PC-3 (cell line): ENCODE measurements at regions not wholly inside any gene's neighbourhood (a gene's known extent, or its start where the extent isn't known, plus 50 kb on each side); places are given as distances from the start of the nearest gene placed in this dataset.

ENCODE experiments used
- ATAC-seq: fragments of 200-7000 bp; cut with Tn5 transposase; 2 replicates; pipeline ENCODE4 v1.9.1; 2020; ENCODE audit warnings: mild to moderate bottlenecking, moderate library complexity
- BruUV-seq: library from RNA; stranded (reverse); fragments of 400-500 nt; replicated peaks from 2 replicates; lab custom pipeline; 2021; lab: Mats Ljungman, UMichigan
- CTCF ChIA-PET: fragments of 300-600 bp; sonication (Branson Sonifier 250); formaldehyde crosslinking; loops from one replicate; lab custom pipeline; 2022; ENCODE audit warnings: antibody characterized with exemption; lab: Charles Lee
- POLR2A ChIA-PET: fragments of 300-600 bp; sonication (Branson Sonifier 250); formaldehyde crosslinking; loops from one replicate; lab custom pipeline; 2022; ENCODE audit warnings: antibody characterized with exemption; ENCODE audit not compliant: unreplicated experiment; lab: Charles Lee
- DNase-seq: peaks from one replicate; pipeline ENCODE4 v3.0.0-alpha.2; 2015
- H2AFZ ChIP-seq: fragments of 300-600 bp; sonication (generic); 2 replicates; pipeline ENCODE4 v1.6.0; 2016; ENCODE audit warnings: antibody characterized with exemption, low read length
- H3F3A ChIP-seq: fragments of 300-600 bp; sonication (generic); one replicate; pipeline ENCODE4 v1.6.0; 2017; ENCODE audit warnings: antibody characterized with exemption, low read length, control low read depth, mild to moderate bottlenecking; ENCODE audit not compliant: unreplicated experiment
- H3K27ac ChIP-seq: fragments of 300-600 bp; sonication (generic); 2 replicates; pipeline ENCODE4 v1.5.1; 2016; ENCODE audit warnings: mild to moderate bottlenecking, low read length
- H3K27me3 ChIP-seq: fragments of 300-600 bp; sonication (generic); 2 replicates; pipeline ENCODE4 v1.6.1; 2016; ENCODE audit warnings: low read length, mixed read lengths
- H3K36me3 ChIP-seq: fragments of 300-600 bp; sonication (generic); 2 replicates; pipeline ENCODE4 v1.6.1; 2016; ENCODE audit warnings: low read depth, mixed run types, low read length, mixed read lengths
- H3K4me1 ChIP-seq: fragments of 300-600 bp; sonication (generic); 2 replicates; pipeline ENCODE4 v1.5.1; 2016; ENCODE audit warnings: low read length; ENCODE audit not compliant: insufficient read depth
- H3K4me2 ChIP-seq: fragments of 300-600 bp; sonication (generic); 2 replicates; pipeline ENCODE4 v1.6.0; 2016; ENCODE audit warnings: low read length
- H3K4me3 ChIP-seq: fragments of 300-600 bp; sonication (generic); 2 replicates; pipeline ENCODE4 v1.5.1; 2016; ENCODE audit warnings: mild to moderate bottlenecking, low read length, mixed read lengths
- H3K79me2 ChIP-seq: fragments of 300-600 bp; sonication (generic); 2 replicates; pipeline ENCODE4 v1.6.1; 2017; ENCODE audit warnings: low read length, mixed read lengths
- H3K9ac ChIP-seq: fragments of 300-600 bp; sonication (generic); 2 replicates; pipeline ENCODE4 v1.6.0; 2016; ENCODE audit warnings: mild to moderate bottlenecking, low read length
- H3K9me2 ChIP-seq: fragments of 300-600 bp; sonication (generic); replicated peaks from 2 replicates; pipeline ENCODE4 v1.6.1; 2016; ENCODE audit warnings: mixed run types, low read length, mixed read lengths
- H3K9me3 ChIP-seq: fragments of 300-600 bp; sonication (generic); 2 replicates; pipeline ENCODE4 v1.6.1; 2016; ENCODE audit warnings: low read length, mixed read lengths
- H4K20me1 ChIP-seq: fragments of 300-600 bp; sonication (generic); 2 replicates; pipeline ENCODE4 v1.6.1; 2016; ENCODE audit warnings: low read length, mixed read lengths
- CTCF ChIP-seq: fragments of 300-600 bp; sonication (generic); conservative IDR thresholded peaks from 2 replicates; pipeline ENCODE4 v1.5.1; 2017; ENCODE audit warnings: antibody characterized with exemption, low read depth, mild to moderate bottlenecking, low read length
- EZH2 ChIP-seq: fragments of 300-600 bp; sonication (generic); IDR thresholded peaks from one replicate; pipeline ENCODE4 v1.6.1; 2017; ENCODE audit warnings: antibody characterized with exemption, mild to moderate bottlenecking, low read length; ENCODE audit not compliant: unreplicated experiment
- EZH2phosphoT487 ChIP-seq: fragments of 300-600 bp; sonication (generic); IDR thresholded peaks from 2 replicates; pipeline ENCODE4 v1.6.1; 2018; ENCODE audit warnings: mild to moderate bottlenecking, antibody characterized with exemption, low read length, borderline replicate concordance
- intact Hi-C: fragments of 100-400 bp; cut with micrococcal nuclease; formaldehyde crosslinking; loops from 2 replicates; pipeline ENCODE4 v1.9.0; 2023

GRCh38 chr1:194256010-194256409, 1069.6 kb upstream of the B3GALT2 start:
- H3K27ac ChIP-seq: no peak overlapping the region
- ATAC-seq: no peak
- H3F3A ChIP-seq: no peaks in the 10 kb centered on the region
- no peak overlapping the region for H3K9ac ChIP-seq
- H3K9me3 ChIP-seq: no peaks in the 10 kb centered on the region
- no peaks in the 10 kb centered on the region for H3K9me2 ChIP-seq
- H3K4me2 ChIP-seq: no peak overlapping the region
- no peaks in the 10 kb centered on the region for H4K20me1 ChIP-seq
- intact Hi-C loops: no loop called here
- H3K79me2 ChIP-seq: no peaks in the 10 kb centered on the region
- no peak overlapping the region for H3K4me3 ChIP-seq
- no TSS peak for BruUV-seq
- ChIA-PET POLR2A (no interaction called here), CTCF (no interaction called here)
- no peak for TF ChIP-seq CTCF
- no peak for TF ChIP-seq EZH2phosphoT487
- no peak for TF ChIP-seq EZH2
- H3K27me3 ChIP-seq: no peaks in the 10 kb centered on the region
- no peak overlapping the region for H2AFZ ChIP-seq
- DNase-seq: no peak
- no peaks in the 10 kb centered on the region for H3K36me3 ChIP-seq
- no peaks in the 10 kb centered on the region for H3K4me1 ChIP-seq

GRCh38 chr1:194252199-194252598, 1065.8 kb upstream of the B3GALT2 start:
- POLR2A ChIA-PET: no interaction called here
- Histone ChIP-seq H3K9ac (no peak overlapping the region), H2AFZ (no peak overlapping the region), H3K9me3 (no peaks in the 10 kb centered on the region), H3F3A (no peaks in the 10 kb centered on the region), H3K36me3 (no peaks in the 10 kb centered on the region), H3K4me1 (no peaks in the 10 kb centered on the region), H4K20me1 (no peaks in the 10 kb centered on the region), H3K4me2 (no peak overlapping the region), H3K79me2 (no peaks in the 10 kb centered on the region), H3K9me2 (no peaks in the 10 kb centered on the region), H3K27me3 (no peaks in the 10 kb centered on the region), H3K27ac (no peak overlapping the region), H3K4me3 (no peak overlapping the region)
- intact Hi-C loops: no loop called here
- DNase-seq (no peak), ATAC-seq (no peak)
- CTCF ChIA-PET: no interaction called here
- BruUV-seq: no TSS peak
- TF ChIP-seq CTCF: no peak
- TF ChIP-seq EZH2phosphoT487: no peak
- TF ChIP-seq EZH2: no peak

GRCh38 chr1:194241215-194241614, 1054.8 kb upstream of the B3GALT2 start:
- no peak overlapping the region for H2AFZ ChIP-seq
- H3K9me2 ChIP-seq: no peaks in the 10 kb centered on the region
- H3K27me3 ChIP-seq: no peaks in the 10 kb centered on the region
- H4K20me1 ChIP-seq: no peaks in the 10 kb centered on the region
- no peak for ATAC-seq
- no peak overlapping the region for H3K9ac ChIP-seq
- CTCF ChIA-PET: no interaction called here
- no peak overlapping the region for H3K4me2 ChIP-seq
- H3K4me3 ChIP-seq: no peak overlapping the region
- POLR2A ChIA-PET: no interaction called here
- intact Hi-C loops: no loop called here
- BruUV-seq: no TSS peak
- no peaks in the 10 kb centered on the region for H3K79me2 ChIP-seq
- no peak overlapping the region for H3K27ac ChIP-seq
- H3K9me3 ChIP-seq: no peaks in the 10 kb centered on the region
- H3K36me3 ChIP-seq: no peaks in the 10 kb centered on the region
- no peak for TF ChIP-seq EZH2phosphoT487
- TF ChIP-seq CTCF: no peak
- TF ChIP-seq EZH2: no peak
- DNase-seq: no peak
- no peaks in the 10 kb centered on the region for H3K4me1 ChIP-seq
- H3F3A ChIP-seq: no peaks in the 10 kb centered on the region
